Upper lobe of left lung (tissue), 4 donors: ENCODE measurements at regions not wholly inside any gene's neighbourhood (a gene's known extent, or its start where the extent isn't known, plus 50 kb on each side); places are given as distances from the start of the nearest gene placed in this dataset.

ENCODE experiments used
- CTCF ChIP-seq, 6 experiments: fragments of 450-650 bp in 4 of 6; fragments of 200-600 bp in 2 of 6; sonication (generic) in 2 of 6; IDR thresholded peaks; one replicate each; pipeline ENCODE4 v1.5.1; 2016 to 2019; ENCODE audit warnings: antibody characterized with exemption in 6 of 6
- EP300 ChIP-seq, 4 donors: sonication (generic); formaldehyde crosslinking; IDR thresholded peaks; one replicate each; pipeline ENCODE4 v1.5.1; 2017; ENCODE audit warnings: antibody characterized with exemption in 4 of 4, control low read depth in 2 of 4
- POLR2A ChIP-seq, 4 donors: fragments of 450-650 bp; IDR thresholded peaks; one replicate each; pipeline ENCODE4 v1.5.1; 2016 to 2017; ENCODE audit warnings: antibody characterized with exemption in 4 of 4, mild to moderate bottlenecking in 2 of 4
- POLR2AphosphoS5 ChIP-seq, 2 donors: sonication (generic); formaldehyde crosslinking; IDR thresholded peaks; one replicate each; pipeline ENCODE4 v1.5.1; 2017; ENCODE audit warnings: antibody characterized with exemption in 2 of 2

GRCh38 chr14:105913861-105914260, 387.5 kb downstream of the TMEM121 start:
- TF ChIP-seq POLR2AphosphoS5 (IDR thresholded peaks at IDR 0.05) (no peak), CTCF (IDR thresholded peaks at IDR 0.05) (no peak), POLR2A (IDR thresholded peaks at IDR 0.05) (no peak), EP300 (IDR thresholded peaks at IDR 0.05) (no peak)
